ENCODE measurements at regions not wholly inside any gene's neighbourhood (a gene's known extent, or its start where the extent isn't known, plus 50 kb on each side); places are given as distances from the start of the nearest gene placed in this dataset.

- no peak for ATAC-seq
- Mint-ChIP-seq H3K4me1 (peaks cover 68% of the 10 kb centered on the region), H3K36me3 (peaks cover 26% of the 10 kb centered on the region), H3K27ac (peak overlapping the region; percentile 67), H3K9me3 (ENCODE audit: low read depth) (peaks cover 5% of the 10 kb centered on the region), H3K27me3 (no peaks in the 10 kb centered on the region), H3K4me3 (peak overlapping the region; percentile 43)
- CTCF ChIA-PET = interaction anchor here (0.8 kb wide), 1 partner anchor 187 kb away, joined by 3 read pairs; no protein-coding TSS in a partner anchor
- no peak for DNase-seq
Observed at GRCh38 chr10:3943695-3944257, 158.8 kb upstream of the KLF6 start.

GRCh38 chr10:3942937-3943489 lies 158.0 kb upstream of the KLF6 start:
- Mint-ChIP-seq H3K4me3 (peak overlapping the region; percentile 43), H3K4me1 (peaks cover 61% of the 10 kb centered on the region), H3K9me3 (ENCODE audit: low read depth) (peaks cover 5% of the 10 kb centered on the region), H3K27me3 (no peaks in the 10 kb centered on the region), H3K36me3 (peaks cover 25% of the 10 kb centered on the region), H3K27ac (peak overlapping the region; percentile 67)
- no peak for ATAC-seq
- CTCF ChIA-PET = no interaction called here
- DNase-seq = no peak

GRCh38 chr10:3941676-3942075 lies 156.7 kb upstream of the KLF6 start:
- Mint-ChIP-seq H3K9me3 (ENCODE audit: low read depth) (peaks cover 7% of the 10 kb centered on the region), H3K27me3 (no peaks in the 10 kb centered on the region), H3K4me1 (peaks cover 50% of the 10 kb centered on the region), H3K4me3 (no peak overlapping the region), H3K27ac (no peak overlapping the region), H3K36me3 (peaks cover 36% of the 10 kb centered on the region)
- no peak for ATAC-seq
- CTCF ChIA-PET = no interaction called here
- no peak for DNase-seq

- peaks cover 54% of the 10 kb centered on the region for H3K4me1 Mint-ChIP-seq
- H3K36me3 Mint-ChIP-seq = peaks cover 51% of the 10 kb centered on the region
- no peak overlapping the region for H3K4me3 Mint-ChIP-seq
- no peak for DNase-seq
- no peak for ATAC-seq
- H3K27ac Mint-ChIP-seq = peak overlapping the region; percentile 16
- no peaks in the 10 kb centered on the region for H3K27me3 Mint-ChIP-seq
- CTCF ChIA-PET = no interaction called here
- H3K9me3 Mint-ChIP-seq (ENCODE audit: low read depth) = peaks cover 7% of the 10 kb centered on the region
Observed at GRCh38 chr10:3936422-3937040, 151.5 kb upstream of the KLF6 start.

- H3K36me3 Mint-ChIP-seq = peaks cover 48% of the 10 kb centered on the region
- peak overlapping the region; percentile 67 for H3K4me3 Mint-ChIP-seq
- H3K27me3 Mint-ChIP-seq = no peaks in the 10 kb centered on the region
- CTCF ChIA-PET = no interaction called here
- ATAC-seq = no peak
- peaks cover 48% of the 10 kb centered on the region for H3K4me1 Mint-ChIP-seq
- peak overlapping the region; percentile 92 for H3K27ac Mint-ChIP-seq
- H3K9me3 Mint-ChIP-seq (ENCODE audit: low read depth) = peaks cover 7% of the 10 kb centered on the region
- DNase-seq = no peak
Observed at GRCh38 chr10:3935933-3936359, 150.9 kb upstream of the KLF6 start.

- H3K36me3 Mint-ChIP-seq = peaks cover 42% of the 10 kb centered on the region
- DNase-seq = peak; percentile 92
- H3K4me1 Mint-ChIP-seq = peaks cover 48% of the 10 kb centered on the region
- peaks cover 3% of the 10 kb centered on the region for H3K9me3 Mint-ChIP-seq (ENCODE audit: low read depth)
- H3K4me3 Mint-ChIP-seq = peak overlapping the region; percentile 67
- peak overlapping the region; percentile 92 for H3K27ac Mint-ChIP-seq
- CTCF ChIA-PET = no interaction called here
- H3K27me3 Mint-ChIP-seq = no peaks in the 10 kb centered on the region
- peak; percentile 96 for ATAC-seq
Observed at GRCh38 chr10:3935141-3935540, 150.1 kb upstream of the KLF6 start.

- H3K4me3 Mint-ChIP-seq = no peak overlapping the region
- H3K27me3 Mint-ChIP-seq = no peaks in the 10 kb centered on the region
- CTCF ChIA-PET = interaction anchor here (0.9 to 2.4 kb wide), 7 partner anchors 12 to 157 kb away, joined by 3 to 7 read pairs (median 3); no protein-coding TSS in a partner anchor
- DNase-seq (no peak), ATAC-seq (no peak)
- H3K27ac Mint-ChIP-seq = peak overlapping the region; percentile 92
- H3K9me3 Mint-ChIP-seq (ENCODE audit: low read depth) = peaks cover 3% of the 10 kb centered on the region
- peaks cover 40% of the 10 kb centered on the region for H3K36me3 Mint-ChIP-seq
- H3K4me1 Mint-ChIP-seq = peaks cover 48% of the 10 kb centered on the region
Observed at GRCh38 chr10:3933733-3934132, 148.7 kb upstream of the KLF6 start.

GRCh38 chr10:3932597-3933375 lies 147.8 kb upstream of the KLF6 start:
- peak; percentile 11 for ATAC-seq
- CTCF ChIA-PET = interaction anchor here (0.9 to 2.4 kb wide), 8 partner anchors 12 to 156 kb away, joined by 3 to 7 read pairs (median 3); no protein-coding TSS in a partner anchor
- H3K4me3 Mint-ChIP-seq = peak overlapping the region; percentile 5
- no peak for DNase-seq
- H3K9me3 Mint-ChIP-seq (ENCODE audit: low read depth) = peaks cover 3% of the 10 kb centered on the region
- H3K36me3 Mint-ChIP-seq = peaks cover 37% of the 10 kb centered on the region
- H3K4me1 Mint-ChIP-seq = peaks cover 50% of the 10 kb centered on the region
- H3K27me3 Mint-ChIP-seq = no peaks in the 10 kb centered on the region
- peak overlapping the region; percentile 92 for H3K27ac Mint-ChIP-seq

- Mint-ChIP-seq H3K9me3 (ENCODE audit: low read depth) (no peaks in the 10 kb centered on the region), H3K4me1 (peaks cover 55% of the 10 kb centered on the region), H3K27ac (peak overlapping the region; percentile 66), H3K4me3 (no peak overlapping the region), H3K36me3 (peaks cover 29% of the 10 kb centered on the region), H3K27me3 (no peaks in the 10 kb centered on the region)
- ATAC-seq (no peak), DNase-seq (no peak)
- CTCF ChIA-PET = interaction anchor here (0.8 to 1.6 kb wide), 4 partner anchors 29 to 66 kb away, joined by 3 to 4 read pairs (median 4); no protein-coding TSS in a partner anchor
Observed at GRCh38 chr10:3931901-3932300, 146.9 kb upstream of the KLF6 start.

GRCh38 chr10:3931224-3931623 lies 146.2 kb upstream of the KLF6 start:
- ATAC-seq (no peak), DNase-seq (no peak)
- H3K27ac Mint-ChIP-seq = no peak overlapping the region
- H3K36me3 Mint-ChIP-seq = peaks cover 23% of the 10 kb centered on the region
- peaks cover 56% of the 10 kb centered on the region for H3K4me1 Mint-ChIP-seq
- no peaks in the 10 kb centered on the region for H3K27me3 Mint-ChIP-seq
- H3K4me3 Mint-ChIP-seq = no peak overlapping the region
- CTCF ChIA-PET = interaction anchor here (0.8 to 1.6 kb wide), 4 partner anchors 29 to 66 kb away, joined by 3 to 4 read pairs (median 4); no protein-coding TSS in a partner anchor
- H3K9me3 Mint-ChIP-seq (ENCODE audit: low read depth) = no peaks in the 10 kb centered on the region

- Mint-ChIP-seq H3K4me3 (no peak overlapping the region), H3K27ac (no peak overlapping the region), H3K4me1 (peaks cover 37% of the 10 kb centered on the region), H3K9me3 (ENCODE audit: low read depth) (no peaks in the 10 kb centered on the region), H3K36me3 (peaks cover 12% of the 10 kb centered on the region), H3K27me3 (no peaks in the 10 kb centered on the region)
- CTCF ChIA-PET = no interaction called here
- DNase-seq (no peak), ATAC-seq (no peak)
Observed at GRCh38 chr10:3928569-3928968, 143.6 kb upstream of the KLF6 start.

- Mint-ChIP-seq H3K36me3 (peaks cover 11% of the 10 kb centered on the region), H3K4me1 (peaks cover 32% of the 10 kb centered on the region), H3K27me3 (no peaks in the 10 kb centered on the region), H3K9me3 (ENCODE audit: low read depth) (no peaks in the 10 kb centered on the region), H3K4me3 (no peak overlapping the region), H3K27ac (no peak overlapping the region)
- no peak for DNase-seq
- CTCF ChIA-PET = no interaction called here
- no peak for ATAC-seq
Observed at GRCh38 chr10:3928078-3928477, 143.1 kb upstream of the KLF6 start.
